GM12801 (cell line): ENCODE measurements at regions not wholly inside any gene's neighbourhood (a gene's known extent, or its start where the extent isn't known, plus 50 kb on each side); places are given as distances from the start of the nearest gene placed in this dataset.

Experiments
- CTCF ChIP-seq: IDR thresholded peaks from one replicate; pipeline ENCODE4 v1.5.1; 2011; ENCODE audit warnings: control low read depth; ENCODE audit not compliant: insufficient read length; ENCODE audit errors: extremely low read depth

- TF ChIP-seq CTCF: no peak
Observed at GRCh38 chr16:85475691-85476300, 137.3 kb upstream of the GSE1 start.

- TF ChIP-seq CTCF: no peak
Observed at GRCh38 chr16:85476389-85476788, 136.7 kb upstream of the GSE1 start.

- TF ChIP-seq CTCF: no peak
Observed at GRCh38 chr16:85477801-85478363, 135.2 kb upstream of the GSE1 start.

GRCh38 chr16:85479972-85480726 is 133.0 kb upstream of the GSE1 start:
- no peak for TF ChIP-seq CTCF

- no peak for TF ChIP-seq CTCF
Observed at GRCh38 chr16:85480727-85481101, 132.4 kb upstream of the GSE1 start.

GRCh38 chr16:85481206-85481605 is 131.9 kb upstream of the GSE1 start:
- TF ChIP-seq CTCF: no peak

- no peak for TF ChIP-seq CTCF
Observed at GRCh38 chr16:85481738-85482137, 131.4 kb upstream of the GSE1 start.
